Neural cell (in vitro differentiated cells): ENCODE measurements at regions not wholly inside any gene's neighbourhood (a gene's known extent, or its start where the extent isn't known, plus 50 kb on each side); places are given as distances from the start of the nearest gene placed in this dataset.

Experiments
- EP300 ChIP-seq: fragments of 450-650 bp; conservative IDR thresholded peaks from 2 replicates; pipeline ENCODE4 v1.6.1; 2014; ENCODE audit warnings: antibody characterized with exemption, mild to moderate bottlenecking, moderate library complexity; ENCODE audit not compliant: poor library complexity, severe bottlenecking
- EZH2 ChIP-seq: fragments of 200-600, 300-800 bp; shearing (Covaris generic), sonication (generic); IDR thresholded peaks from 2 replicates; pipeline ENCODE4 v1.6.1; 2014; ENCODE audit warnings: antibody characterized with exemption, low read length, borderline replicate concordance, mild to moderate bottlenecking; ENCODE audit not compliant: insufficient read depth, poor library complexity, severe bottlenecking
- MXI1 ChIP-seq: fragments of 450-650 bp; conservative IDR thresholded peaks from 2 replicates; pipeline ENCODE4 v1.6.1; 2014; ENCODE audit warnings: antibody characterized with exemption, mild to moderate bottlenecking; ENCODE audit not compliant: poor library complexity, severe bottlenecking
- POLR2AphosphoS5 ChIP-seq: IDR thresholded peaks from 2 replicates; pipeline ENCODE4 v1.6.1; 2012
- RAD21 ChIP-seq: fragments of 450-650 bp; conservative IDR thresholded peaks from 2 replicates; pipeline ENCODE4 v1.6.1; 2014; ENCODE audit warnings: antibody characterized with exemption, mild to moderate bottlenecking, moderate library complexity
- SMC3 ChIP-seq: fragments of 450-650 bp; conservative IDR thresholded peaks from 2 replicates; pipeline ENCODE4 v1.6.1; 2014; ENCODE audit warnings: antibody characterized with exemption, mild to moderate bottlenecking, moderate library complexity; ENCODE audit not compliant: poor library complexity
- TAF1 ChIP-seq: IDR thresholded peaks from 2 replicates; pipeline ENCODE4 v1.6.1; 2012; ENCODE audit warnings: low read depth
- TF ChIP-seq, protein P1 (sequence below): fragments of 450-650 bp; IDR thresholded peaks from 2 replicates; pipeline ENCODE4 v1.5.1; 2014; ENCODE audit warnings: antibody characterized with exemption, mild to moderate bottlenecking, moderate library complexity; ENCODE audit not compliant: poor library complexity, severe bottlenecking
- TF ChIP-seq, protein P2 (sequence below): IDR thresholded peaks from 2 replicates; pipeline ENCODE4 v1.6.1; 2012; ENCODE audit warnings: borderline replicate concordance

DNA sequence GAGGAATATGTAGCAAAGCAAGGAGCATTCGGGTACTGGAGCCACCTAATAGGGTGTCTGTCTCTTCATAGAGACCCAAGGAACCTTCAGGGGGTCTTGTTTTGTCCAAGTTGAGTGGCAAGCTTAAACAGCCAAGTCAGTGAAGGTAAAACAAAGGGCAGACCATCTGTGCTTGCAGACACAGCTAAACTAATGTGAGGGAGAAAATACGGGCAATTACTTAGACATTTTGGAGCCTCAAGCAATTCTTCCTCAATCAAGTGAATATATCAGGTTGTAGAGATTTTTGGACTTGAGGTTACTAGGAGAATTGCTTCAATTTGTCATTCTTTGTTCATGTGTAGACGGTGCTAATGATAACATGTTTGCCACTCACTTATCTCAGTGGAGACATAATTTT, 148.2 kb upstream of the ARHGAP20 start:
- TF ChIP-seq, protein P1, sequence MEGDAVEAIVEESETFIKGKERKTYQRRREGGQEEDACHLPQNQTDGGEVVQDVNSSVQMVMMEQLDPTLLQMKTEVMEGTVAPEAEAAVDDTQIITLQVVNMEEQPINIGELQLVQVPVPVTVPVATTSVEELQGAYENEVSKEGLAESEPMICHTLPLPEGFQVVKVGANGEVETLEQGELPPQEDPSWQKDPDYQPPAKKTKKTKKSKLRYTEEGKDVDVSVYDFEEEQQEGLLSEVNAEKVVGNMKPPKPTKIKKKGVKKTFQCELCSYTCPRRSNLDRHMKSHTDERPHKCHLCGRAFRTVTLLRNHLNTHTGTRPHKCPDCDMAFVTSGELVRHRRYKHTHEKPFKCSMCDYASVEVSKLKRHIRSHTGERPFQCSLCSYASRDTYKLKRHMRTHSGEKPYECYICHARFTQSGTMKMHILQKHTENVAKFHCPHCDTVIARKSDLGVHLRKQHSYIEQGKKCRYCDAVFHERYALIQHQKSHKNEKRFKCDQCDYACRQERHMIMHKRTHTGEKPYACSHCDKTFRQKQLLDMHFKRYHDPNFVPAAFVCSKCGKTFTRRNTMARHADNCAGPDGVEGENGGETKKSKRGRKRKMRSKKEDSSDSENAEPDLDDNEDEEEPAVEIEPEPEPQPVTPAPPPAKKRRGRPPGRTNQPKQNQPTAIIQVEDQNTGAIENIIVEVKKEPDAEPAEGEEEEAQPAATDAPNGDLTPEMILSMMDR: no peak
- TF ChIP-seq TAF1 (no peak), MXI1 (no peak), EZH2 (no peak), POLR2AphosphoS5 (no peak), EP300 (no peak), RAD21 (no peak), SMC3 (no peak)
- TF ChIP-seq, protein P2, sequence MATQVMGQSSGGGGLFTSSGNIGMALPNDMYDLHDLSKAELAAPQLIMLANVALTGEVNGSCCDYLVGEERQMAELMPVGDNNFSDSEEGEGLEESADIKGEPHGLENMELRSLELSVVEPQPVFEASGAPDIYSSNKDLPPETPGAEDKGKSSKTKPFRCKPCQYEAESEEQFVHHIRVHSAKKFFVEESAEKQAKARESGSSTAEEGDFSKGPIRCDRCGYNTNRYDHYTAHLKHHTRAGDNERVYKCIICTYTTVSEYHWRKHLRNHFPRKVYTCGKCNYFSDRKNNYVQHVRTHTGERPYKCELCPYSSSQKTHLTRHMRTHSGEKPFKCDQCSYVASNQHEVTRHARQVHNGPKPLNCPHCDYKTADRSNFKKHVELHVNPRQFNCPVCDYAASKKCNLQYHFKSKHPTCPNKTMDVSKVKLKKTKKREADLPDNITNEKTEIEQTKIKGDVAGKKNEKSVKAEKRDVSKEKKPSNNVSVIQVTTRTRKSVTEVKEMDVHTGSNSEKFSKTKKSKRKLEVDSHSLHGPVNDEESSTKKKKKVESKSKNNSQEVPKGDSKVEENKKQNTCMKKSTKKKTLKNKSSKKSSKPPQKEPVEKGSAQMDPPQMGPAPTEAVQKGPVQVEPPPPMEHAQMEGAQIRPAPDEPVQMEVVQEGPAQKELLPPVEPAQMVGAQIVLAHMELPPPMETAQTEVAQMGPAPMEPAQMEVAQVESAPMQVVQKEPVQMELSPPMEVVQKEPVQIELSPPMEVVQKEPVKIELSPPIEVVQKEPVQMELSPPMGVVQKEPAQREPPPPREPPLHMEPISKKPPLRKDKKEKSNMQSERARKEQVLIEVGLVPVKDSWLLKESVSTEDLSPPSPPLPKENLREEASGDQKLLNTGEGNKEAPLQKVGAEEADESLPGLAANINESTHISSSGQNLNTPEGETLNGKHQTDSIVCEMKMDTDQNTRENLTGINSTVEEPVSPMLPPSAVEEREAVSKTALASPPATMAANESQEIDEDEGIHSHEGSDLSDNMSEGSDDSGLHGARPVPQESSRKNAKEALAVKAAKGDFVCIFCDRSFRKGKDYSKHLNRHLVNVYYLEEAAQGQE: no peak
